ENCODE measurements at regions not wholly inside any gene's neighbourhood (a gene's known extent, or its start where the extent isn't known, plus 50 kb on each side); places are given as distances from the start of the nearest gene placed in this dataset.

- Histone ChIP-seq H3K4me3 (replicated peaks in 1 of 2; ENCODE audit: low read depth in 1 of 2, low read length in 2 of 2) (no peak overlapping the region), H3K9me3 (ENCODE audit: control insufficient read depth in 1 of 2, insufficient read depth in 1 of 2, low read depth in 1 of 2, low read length in 2 of 2) (no peaks in the 10 kb centered on the region), H3K79me2 (ENCODE audit: insufficient read depth, low read length) (no peaks in the 10 kb centered on the region), H3K4me2 (ENCODE audit: low read length) (no peak overlapping the region), H3K9me2 (ENCODE audit: insufficient read depth) (no peaks in the 10 kb centered on the region), H3K9ac (ENCODE audit: low read length) (no peak overlapping the region), H2AFZ (ENCODE audit: low read depth, low read length, poor library complexity, severe bottlenecking) (no peak overlapping the region), H3K27me3 (ENCODE audit: insufficient read depth, low read length) (no peaks in the 10 kb centered on the region), H3K27ac (ENCODE audit: low read depth, low read length) (no peak overlapping the region), H3K4me1 (ENCODE audit: control insufficient read depth in 1 of 2, insufficient read depth in 2 of 2, low read length in 2 of 2) (peaks cover 0 to 9% of the 10 kb centered on the region in 2 experiments; a peak in 1 of 4 replicates), H3K36me3 (ENCODE audit: control insufficient read depth in 1 of 2, insufficient read depth in 2 of 2, low read length in 2 of 2) (no peaks in the 10 kb centered on the region), H4K20me1 (ENCODE audit: insufficient read depth) (no peaks in the 10 kb centered on the region)
- ATAC-seq, result no peak
- RAD21 ChIA-PET (ENCODE audit: low non-redundant PET in 1 of 2, low total read pairs in 2 of 2, uncharacterized antibody in 2 of 2, unreplicated experiment in 2 of 2), result no interaction called here
- TF ChIP-seq RAD21 (IDR thresholded peaks at IDR 0.05; ENCODE audit: low read depth) (no peak), FOSL1 (IDR thresholded peaks at IDR 0.05; ENCODE audit: low read depth) (no peak), POLR2AphosphoS5 (IDR thresholded peaks at IDR 0.05; ENCODE audit: low read depth, low read length) (no peak), JUND (IDR thresholded peaks at IDR 0.05) (no peak), SRF (IDR thresholded peaks at IDR 0.05; ENCODE audit: low read depth) (no peak), CTCF (IDR thresholded peaks at IDR 0.05 in 2 of 3, conservative IDR thresholded peaks at IDR 0.05 in 1 of 3; ENCODE audit: borderline replicate concordance in 1 of 3, insufficient read depth in 1 of 3, low read depth in 2 of 3, low read length in 2 of 3) (no peak), CBX3 (IDR thresholded peaks at IDR 0.05; ENCODE audit: low read depth) (no peak), ZFX (IDR thresholded peaks at IDR 0.05) (no peak)
- CTCF ChIA-PET, result no interaction called here
- BruUV-seq (replicated peaks), result no TSS peak
- no peak for DNase-seq (ENCODE audit: low read depth, low spot score)
- POLR2A ChIA-PET, result no interaction called here
- intact Hi-C loops (cut with micrococcal nuclease), result no loop called here
Observed at GRCh38 chr13:106922384-106922783, 354.4 kb upstream of the ARGLU1 start.

GRCh38 chr13:106919638-106920037 is 351.7 kb upstream of the ARGLU1 start:
- CTCF ChIA-PET, result interaction anchor here (1.0 kb wide), 1 partner anchor 300 kb away, joined by 3 read pairs; no protein-coding TSS in a partner anchor
- TF ChIP-seq POLR2AphosphoS5 (IDR thresholded peaks at IDR 0.05; ENCODE audit: low read depth, low read length), result no peak
- TF ChIP-seq ZFX (IDR thresholded peaks at IDR 0.05), result no peak
- no peak for TF ChIP-seq FOSL1 (IDR thresholded peaks at IDR 0.05; ENCODE audit: low read depth)
- TF ChIP-seq ATF3 (IDR thresholded peaks at IDR 0.05), result no peak
- TF ChIP-seq SRF (IDR thresholded peaks at IDR 0.05; ENCODE audit: low read depth), result no peak
- no peak for TF ChIP-seq ZBTB33 (IDR thresholded peaks at IDR 0.05; ENCODE audit: extremely low read depth, insufficient replicate concordance, low read length)
- TF ChIP-seq SIN3A (IDR thresholded peaks at IDR 0.05; ENCODE audit: low read depth), result no peak
- no peak for TF ChIP-seq MAX (IDR thresholded peaks at IDR 0.05)

More at GRCh38 chr13:106919638-106920037, 351.7 kb upstream of the ARGLU1 start:
- H3K27me3 ChIP-seq (ENCODE audit: insufficient read depth, low read length), result no peaks in the 10 kb centered on the region
- ChIA-PET POLR2A (no interaction called here), RAD21 (ENCODE audit: low non-redundant PET in 1 of 2, low total read pairs in 2 of 2, uncharacterized antibody in 2 of 2, unreplicated experiment in 2 of 2) (interaction anchor here in 1 of 2 experiments (0.6 kb wide), 1 partner anchor 1588 kb away, joined by 3 read pairs; no protein-coding TSS in a partner anchor)
- H4K20me1 ChIP-seq (ENCODE audit: insufficient read depth), result no peaks in the 10 kb centered on the region
- no peak overlapping the region for H3K4me3 ChIP-seq (replicated peaks in 1 of 2; ENCODE audit: low read depth in 1 of 2, low read length in 2 of 2)
- intact Hi-C loops (cut with micrococcal nuclease), result loop anchor here (5.0 kb wide), 1 partner anchor 382 kb away; the partner anchor contains the start of gene EFNB2
- no peaks in the 10 kb centered on the region for H3K9me3 ChIP-seq (ENCODE audit: control insufficient read depth in 1 of 2, insufficient read depth in 1 of 2, low read depth in 1 of 2, low read length in 2 of 2)
- H2AFZ ChIP-seq (ENCODE audit: low read depth, low read length, poor library complexity, severe bottlenecking), result no peak overlapping the region
- no peaks in the 10 kb centered on the region for H3K9me2 ChIP-seq (ENCODE audit: insufficient read depth)
- BruUV-seq (replicated peaks), result no TSS peak
- H3K36me3 ChIP-seq (ENCODE audit: control insufficient read depth in 1 of 2, insufficient read depth in 2 of 2, low read length in 2 of 2), result no peaks in the 10 kb centered on the region
- peaks cover 0 to 9% of the 10 kb centered on the region in 2 experiments; a peak in 1 of 4 replicates for H3K4me1 ChIP-seq (ENCODE audit: control insufficient read depth in 1 of 2, insufficient read depth in 2 of 2, low read length in 2 of 2)
- H3K79me2 ChIP-seq (ENCODE audit: insufficient read depth, low read length), result no peaks in the 10 kb centered on the region
- ATAC-seq, result no peak
- no peak for DNase-seq (ENCODE audit: low read depth, low spot score)
- no peak overlapping the region for H3K27ac ChIP-seq (ENCODE audit: low read depth, low read length)
- no peak overlapping the region for H3K4me2 ChIP-seq (ENCODE audit: low read length)
- H3K9ac ChIP-seq (ENCODE audit: low read length), result no peak overlapping the region
